GM15510 (cell line): ENCODE measurements at regions not wholly inside any gene's neighbourhood (a gene's known extent, or its start where the extent isn't known, plus 50 kb on each side); places are given as distances from the start of the nearest gene placed in this dataset.

Experiments
- POLR2A ChIP-seq: IDR thresholded peaks from 3 replicates; pipeline ENCODE4 v1.6.1; 2011; ENCODE audit warnings: borderline replicate concordance; ENCODE audit not compliant: insufficient read length; ENCODE audit errors: extremely low read depth

GRCh38 chr5:123928401-123928800 lies 416.4 kb downstream of the CSNK1G3 start:
- no peak for TF ChIP-seq POLR2A

GRCh38 chr5:123921193-123921592 lies 409.2 kb downstream of the CSNK1G3 start:
- no peak for TF ChIP-seq POLR2A

- no peak for TF ChIP-seq POLR2A
Observed at GRCh38 chr5:123916345-123917121, 404.6 kb downstream of the CSNK1G3 start.

GRCh38 chr5:123914333-123914732 lies 402.4 kb downstream of the CSNK1G3 start:
- TF ChIP-seq POLR2A, result no peak

- TF ChIP-seq POLR2A, result no peak
Observed at GRCh38 chr5:123907349-123907748, 395.4 kb downstream of the CSNK1G3 start.

GRCh38 chr5:123906698-123907295 lies 394.8 kb downstream of the CSNK1G3 start:
- TF ChIP-seq POLR2A, result no peak

GRCh38 chr5:123885081-123885480 lies 373.1 kb downstream of the CSNK1G3 start:
- TF ChIP-seq POLR2A, result no peak

- no peak for TF ChIP-seq POLR2A
Observed at GRCh38 chr5:123882965-123883345, 371.0 kb downstream of the CSNK1G3 start.

GRCh38 chr5:123882319-123882964 lies 370.5 kb downstream of the CSNK1G3 start:
- TF ChIP-seq POLR2A, result no peak

GRCh38 chr5:123881759-123882244 lies 369.8 kb downstream of the CSNK1G3 start:
- TF ChIP-seq POLR2A, result no peak

GRCh38 chr5:123880875-123881274 lies 368.9 kb downstream of the CSNK1G3 start:
- no peak for TF ChIP-seq POLR2A

GRCh38 chr5:123879071-123879470 lies 367.1 kb downstream of the CSNK1G3 start:
- no peak for TF ChIP-seq POLR2A

- no peak for TF ChIP-seq POLR2A
Observed at GRCh38 chr5:123876276-123876790, 364.4 kb downstream of the CSNK1G3 start.

GRCh38 chr5:123875561-123876275 lies 363.7 kb downstream of the CSNK1G3 start:
- TF ChIP-seq POLR2A, result no peak
